IPS-20b (cell line): ENCODE measurements at regions not wholly inside any gene's neighbourhood (a gene's known extent, or its start where the extent isn't known, plus 50 kb on each side); places are given as distances from the start of the nearest gene placed in this dataset.

Experiments
- H3K27ac ChIP-seq: one replicate; pipeline ENCODE4 v1.5.1; 2013; ENCODE audit warnings: low read length
- H3K27me3 ChIP-seq: 2 replicates; pipeline ENCODE4 v1.6.1; 2013; ENCODE audit warnings: mild to moderate bottlenecking, low read length, inconsistent platforms; ENCODE audit not compliant: insufficient read depth
- H3K36me3 ChIP-seq: 2 replicates; pipeline ENCODE4 v1.6.1; 2013; ENCODE audit warnings: low read depth, mild to moderate bottlenecking, inconsistent platforms, low read length, moderate library complexity; ENCODE audit not compliant: insufficient read depth
- H3K4me1 ChIP-seq: 2 replicates; pipeline ENCODE4 v1.6.1; 2013; ENCODE audit warnings: mild to moderate bottlenecking, control low read depth, inconsistent platforms, low read length, moderate library complexity; ENCODE audit not compliant: insufficient read depth
- H3K4me3 ChIP-seq: 2 replicates; pipeline ENCODE4 v1.5.1; 2013; ENCODE audit warnings: mild to moderate bottlenecking, low read length, inconsistent platforms
- H3K9ac ChIP-seq: 2 replicates; pipeline ENCODE4 v1.6.1; 2013; ENCODE audit warnings: low read depth, mild to moderate bottlenecking, inconsistent platforms, low read length, moderate library complexity
- H3K9me3 ChIP-seq: 2 replicates; pipeline ENCODE4 v1.6.1; 2013; ENCODE audit warnings: mild to moderate bottlenecking, low read depth, low read length, inconsistent platforms; ENCODE audit not compliant: insufficient read depth

GRCh38 chr4:89371614-89372013 lies 64.0 kb upstream of the GPRIN3 start:
- Histone ChIP-seq H3K9ac (no peak overlapping the region), H3K9me3 (no peaks in the 10 kb centered on the region), H3K4me1 (peaks cover 4% of the 10 kb centered on the region; the same call in 1 of the 2 replicates), H3K4me3 (no peak overlapping the region), H3K27me3 (no peaks in the 10 kb centered on the region), H3K36me3 (no peaks in the 10 kb centered on the region), H3K27ac (no peak overlapping the region)

- Histone ChIP-seq H3K36me3 (no peaks in the 10 kb centered on the region), H3K9me3 (no peaks in the 10 kb centered on the region), H3K4me3 (no peak overlapping the region), H3K4me1 (peaks cover 4% of the 10 kb centered on the region; the same call in 1 of the 2 replicates), H3K27ac (no peak overlapping the region), H3K9ac (no peak overlapping the region), H3K27me3 (no peaks in the 10 kb centered on the region)
These were observed 62.0 kb upstream of the GPRIN3 start for GRCh38 chr4:89369581-89369980.

- Histone ChIP-seq H3K36me3 (no peaks in the 10 kb centered on the region), H3K27ac (no peak overlapping the region)
These were observed 61.3 kb upstream of the GPRIN3 start for GRCh38 chr4:89368861-89369260.

GRCh38 chr4:89365776-89366175 lies 58.2 kb upstream of the GPRIN3 start:
- no peaks in the 10 kb centered on the region for H3K27me3 ChIP-seq
- H3K27ac ChIP-seq, result no peak overlapping the region
- no peaks in the 10 kb centered on the region for H3K36me3 ChIP-seq
- H3K4me1 ChIP-seq, result no peaks in the 10 kb centered on the region
- H3K9me3 ChIP-seq, result no peaks in the 10 kb centered on the region
- H3K4me3 ChIP-seq, result no peak overlapping the region
- H3K9ac ChIP-seq, result no peak overlapping the region

More at GRCh38 chr4:89368861-89369260, 61.3 kb upstream of the GPRIN3 start:
- H3K27me3 ChIP-seq, result no peaks in the 10 kb centered on the region
- no peaks in the 10 kb centered on the region for H3K9me3 ChIP-seq
- no peak overlapping the region for H3K4me3 ChIP-seq
- H3K4me1 ChIP-seq, result peaks cover 4% of the 10 kb centered on the region; the same call in 1 of the 2 replicates
- H3K9ac ChIP-seq, result no peak overlapping the region

GRCh38 chr4:89365375-89365774 lies 57.8 kb upstream of the GPRIN3 start:
- H3K9me3 ChIP-seq, result no peaks in the 10 kb centered on the region
- no peak overlapping the region for H3K9ac ChIP-seq
- H3K27me3 ChIP-seq, result no peaks in the 10 kb centered on the region
- no peaks in the 10 kb centered on the region for H3K36me3 ChIP-seq
- no peak overlapping the region for H3K4me3 ChIP-seq
- H3K4me1 ChIP-seq, result no peaks in the 10 kb centered on the region
- H3K27ac ChIP-seq, result no peak overlapping the region

GRCh38 chr4:89364541-89364940 lies 56.9 kb upstream of the GPRIN3 start:
- H3K9me3 ChIP-seq, result no peaks in the 10 kb centered on the region
- H3K9ac ChIP-seq, result no peak overlapping the region
- no peaks in the 10 kb centered on the region for H3K4me1 ChIP-seq
- H3K27ac ChIP-seq, result no peak overlapping the region
- H3K36me3 ChIP-seq, result no peaks in the 10 kb centered on the region
- no peak overlapping the region for H3K4me3 ChIP-seq
- no peaks in the 10 kb centered on the region for H3K27me3 ChIP-seq

GRCh38 chr4:89363786-89364185 lies 56.2 kb upstream of the GPRIN3 start:
- Histone ChIP-seq H3K27me3 (no peaks in the 10 kb centered on the region), H3K9me3 (no peaks in the 10 kb centered on the region), H3K36me3 (no peaks in the 10 kb centered on the region), H3K4me1 (no peaks in the 10 kb centered on the region), H3K9ac (no peak overlapping the region), H3K4me3 (no peak overlapping the region), H3K27ac (no peak overlapping the region)

GRCh38 chr4:89358935-89359638 lies 51.5 kb upstream of the GPRIN3 start:
- Histone ChIP-seq H3K36me3 (no peaks in the 10 kb centered on the region), H3K4me3 (no peak overlapping the region), H3K9me3 (no peaks in the 10 kb centered on the region), H3K27me3 (no peaks in the 10 kb centered on the region), H3K4me1 (no peaks in the 10 kb centered on the region), H3K27ac (no peak overlapping the region), H3K9ac (no peak overlapping the region)

GRCh38 chr4:89357787-89358186 lies 50.2 kb upstream of the GPRIN3 start:
- H3K27ac ChIP-seq, result no peak overlapping the region
- H3K4me3 ChIP-seq, result no peak overlapping the region
- no peaks in the 10 kb centered on the region for H3K36me3 ChIP-seq
- H3K4me1 ChIP-seq, result no peaks in the 10 kb centered on the region
- H3K9ac ChIP-seq, result no peak overlapping the region
- H3K27me3 ChIP-seq, result no peaks in the 10 kb centered on the region
- H3K9me3 ChIP-seq, result no peaks in the 10 kb centered on the region
